GM12864 (cell line): ENCODE measurements at regions not wholly inside any gene's neighbourhood (a gene's known extent, or its start where the extent isn't known, plus 50 kb on each side); places are given as distances from the start of the nearest gene placed in this dataset.

Source experiments
- DNase-seq: peaks from one replicate; pipeline ENCODE4 v3.0.0-alpha.2; 2011; ENCODE audit warnings: low read depth
- H3K4me3 ChIP-seq: 2 replicates; pipeline ENCODE4 v1.5.1; 2011; ENCODE audit warnings: mild to moderate bottlenecking, low read depth, low read length, control low read depth
- CTCF ChIP-seq: IDR thresholded peaks from 2 replicates; pipeline ENCODE4 v1.5.1; 2011; ENCODE audit warnings: low read depth, mild to moderate bottlenecking, moderate library complexity, low read length, control low read depth, inconsistent platforms; ENCODE audit errors: missing control alignments

- H3K4me3 ChIP-seq, result no peak overlapping the region
- TF ChIP-seq CTCF, result no peak
- no peak for DNase-seq
These were observed 177.6 kb upstream of the MEOX2 start for GRCh38 chr7:15863951-15864625.

- H3K4me3 ChIP-seq, result no peak overlapping the region
- no peak for DNase-seq
These were observed 176.3 kb upstream of the MEOX2 start for GRCh38 chr7:15862781-15863165.

GRCh38 chr7:15862016-15862780 lies 175.7 kb upstream of the MEOX2 start:
- DNase-seq, result no peak
- TF ChIP-seq CTCF, result no peak
- H3K4me3 ChIP-seq, result no peak overlapping the region

More at GRCh38 chr7:15862781-15863165, 176.3 kb upstream of the MEOX2 start:
- no peak for TF ChIP-seq CTCF

- no peak for TF ChIP-seq CTCF
- DNase-seq, result no peak
- H3K4me3 ChIP-seq, result no peak overlapping the region
These were observed 173.9 kb upstream of the MEOX2 start for GRCh38 chr7:15860264-15860949.

- H3K4me3 ChIP-seq, result no peak overlapping the region
- DNase-seq, result no peak
- TF ChIP-seq CTCF, result no peak
These were observed 170.5 kb upstream of the MEOX2 start for GRCh38 chr7:15857026-15857425.

GRCh38 chr7:15856311-15856710 lies 169.8 kb upstream of the MEOX2 start:
- DNase-seq, result no peak
- H3K4me3 ChIP-seq, result no peak overlapping the region
- TF ChIP-seq CTCF, result no peak
